ENCODE measurements at regions not wholly inside any gene's neighbourhood (a gene's known extent, or its start where the extent isn't known, plus 50 kb on each side); places are given as distances from the start of the nearest gene placed in this dataset.
"Not testable (repeated sequence)": the region's sequence is repeated elsewhere in the genome, so short reads cannot be mapped to it uniquely, and the experiment has no call there.

GRCh38 chr7:81070956-81071355, 152.1 kb upstream of the SEMA3C start:
- in situ Hi-C loops (cut with HindIII; ENCODE audit: low sequenced_read_pairs) = no loop called here
- no peak for DNase-seq (ENCODE audit: low read depth, low spot score)
- no peak overlapping the region for H3K4me3 ChIP-seq (ENCODE audit: low read depth, low read length)
- TF ChIP-seq CTCF (IDR thresholded peaks at IDR 0.05; ENCODE audit: low read depth, low read length) = no peak

GRCh38 chr7:81066797-81067196, 147.9 kb upstream of the SEMA3C start:
- no peak for TF ChIP-seq CTCF (IDR thresholded peaks at IDR 0.05; ENCODE audit: low read depth, low read length)
- H3K4me3 ChIP-seq (ENCODE audit: low read depth, low read length) = no peak overlapping the region
- in situ Hi-C loops (cut with HindIII; ENCODE audit: low sequenced_read_pairs) = no loop called here
- DNase-seq (ENCODE audit: low read depth, low spot score) = no peak

- no peak for TF ChIP-seq CTCF (IDR thresholded peaks at IDR 0.05; ENCODE audit: low read depth, low read length)
- H3K4me3 ChIP-seq (ENCODE audit: low read depth, low read length) = no peak overlapping the region
- in situ Hi-C loops (cut with HindIII; ENCODE audit: low sequenced_read_pairs) = no loop called here
- DNase-seq (ENCODE audit: low read depth, low spot score) = no peak
Observed at GRCh38 chr7:81064426-81064825, 145.6 kb upstream of the SEMA3C start.

- H3K4me3 ChIP-seq (ENCODE audit: low read depth, low read length) = no peak overlapping the region
- in situ Hi-C loops (cut with HindIII; ENCODE audit: low sequenced_read_pairs) = no loop called here
- DNase-seq (ENCODE audit: low read depth, low spot score) = no peak
- no peak for TF ChIP-seq CTCF (IDR thresholded peaks at IDR 0.05; ENCODE audit: low read depth, low read length)
Observed at GRCh38 chr7:81062755-81063154, 143.9 kb upstream of the SEMA3C start.

GRCh38 chr7:81057469-81057868, 138.6 kb upstream of the SEMA3C start:
- DNase-seq (ENCODE audit: low read depth, low spot score); H3K4me3 ChIP-seq (ENCODE audit: low read depth, low read length); in situ Hi-C loops (cut with HindIII; ENCODE audit: low sequenced_read_pairs): not testable (repeated sequence)

GRCh38 chr7:81053623-81054022, 134.8 kb upstream of the SEMA3C start:
- peak; percentile 41 for DNase-seq (ENCODE audit: low read depth, low spot score)
- H3K4me3 ChIP-seq (ENCODE audit: low read depth, low read length) = no peak overlapping the region
- no peak for TF ChIP-seq CTCF (IDR thresholded peaks at IDR 0.05; ENCODE audit: low read depth, low read length)
- in situ Hi-C loops (cut with HindIII; ENCODE audit: low sequenced_read_pairs) = no loop called here

GRCh38 chr7:81051811-81052413, 133.1 kb upstream of the SEMA3C start:
- in situ Hi-C loops (cut with HindIII; ENCODE audit: low sequenced_read_pairs) = no loop called here
- no peak for TF ChIP-seq CTCF (IDR thresholded peaks at IDR 0.05; ENCODE audit: low read depth, low read length)
- no peak for DNase-seq (ENCODE audit: low read depth, low spot score)
- H3K4me3 ChIP-seq (ENCODE audit: low read depth, low read length) = no peak overlapping the region

Data from astrocyte of the spinal cord (primary cell).